NCI-H146 (cell line): ENCODE measurements at regions not wholly inside any gene's neighbourhood (a gene's known extent, or its start where the extent isn't known, plus 50 kb on each side); places are given as distances from the start of the nearest gene placed in this dataset.
A peak's percentile ranks its signal among the peaks of the same experiment; 100 is the strongest.

Experiments used
- DNase-seq: peaks from one replicate; lab custom pipeline; 2025; lab: John Stamatoyannopoulos, UW

GRCh38 chrX:13147733-13148132, 103.3 kb upstream of the FAM9C start:
- DNase-seq, result no peak

- no peak for DNase-seq
Measured at GRCh38 chrX:13147147-13147546, 102.7 kb upstream of the FAM9C start.

GRCh38 chrX:13144927-13145655, 100.7 kb upstream of the FAM9C start:
- DNase-seq, result no peak

DNA sequence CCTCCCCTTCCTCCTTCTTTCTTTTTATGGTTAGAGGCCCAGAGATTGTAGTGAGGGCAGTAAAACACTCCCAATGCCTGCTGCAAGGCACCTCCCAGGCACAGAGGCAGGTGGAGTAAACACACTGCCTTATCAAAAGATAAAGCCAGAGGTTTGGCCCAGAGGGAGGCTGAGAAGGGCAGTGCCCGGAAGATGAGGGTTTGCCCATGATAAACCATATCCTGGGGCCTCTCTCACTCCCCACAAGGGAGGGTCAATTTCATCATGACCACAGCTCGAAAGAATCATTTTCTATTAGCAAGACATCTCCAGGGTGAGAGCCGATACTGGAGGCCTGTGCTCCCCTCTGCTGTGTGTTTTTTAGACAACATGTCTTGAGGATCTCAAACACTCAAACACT, 98.5 kb upstream of the FAM9C start:
- no peak for DNase-seq

GRCh38 chrX:13140007-13140406, 95.6 kb upstream of the FAM9C start:
- no peak for DNase-seq

DNA sequence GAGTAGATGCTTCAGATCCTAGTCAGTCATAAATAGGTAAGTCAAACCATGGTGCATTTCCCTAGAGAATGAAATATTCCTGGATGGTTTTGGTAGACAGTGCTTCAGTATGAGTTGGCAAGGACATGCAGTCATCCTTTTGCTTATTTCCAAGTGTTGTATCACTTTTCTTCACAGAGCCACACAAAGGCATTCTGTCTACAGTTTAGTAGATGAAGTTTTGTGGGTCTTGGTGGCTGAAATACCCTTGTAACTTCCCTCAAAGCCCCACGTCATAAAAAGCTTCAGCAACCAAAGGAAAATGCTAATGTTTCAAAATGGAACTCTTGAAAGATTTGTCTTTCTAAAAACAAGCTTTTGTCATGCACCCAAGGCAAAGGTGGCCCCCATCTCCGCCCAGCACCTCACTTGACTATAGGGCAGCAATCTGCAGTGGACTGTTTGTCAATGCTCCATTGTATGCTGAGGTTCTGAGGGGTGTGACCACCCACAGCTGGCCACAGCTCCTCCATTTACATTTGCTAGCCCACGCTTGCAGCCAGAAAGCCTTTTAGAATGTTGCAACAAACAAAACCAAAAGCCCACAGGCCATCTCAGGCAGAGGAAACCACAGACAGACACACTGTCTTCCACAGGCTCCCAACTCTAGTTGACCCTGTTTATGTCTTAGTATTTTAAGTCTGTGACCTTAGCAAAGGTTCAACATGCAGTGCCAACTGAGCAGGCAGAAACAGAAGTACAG, 87.1 kb upstream of the FAM9C start:
- DNase-seq, result no peak

GRCh38 chrX:13130816-13131215, 86.4 kb upstream of the FAM9C start:
- no peak for DNase-seq

DNA sequence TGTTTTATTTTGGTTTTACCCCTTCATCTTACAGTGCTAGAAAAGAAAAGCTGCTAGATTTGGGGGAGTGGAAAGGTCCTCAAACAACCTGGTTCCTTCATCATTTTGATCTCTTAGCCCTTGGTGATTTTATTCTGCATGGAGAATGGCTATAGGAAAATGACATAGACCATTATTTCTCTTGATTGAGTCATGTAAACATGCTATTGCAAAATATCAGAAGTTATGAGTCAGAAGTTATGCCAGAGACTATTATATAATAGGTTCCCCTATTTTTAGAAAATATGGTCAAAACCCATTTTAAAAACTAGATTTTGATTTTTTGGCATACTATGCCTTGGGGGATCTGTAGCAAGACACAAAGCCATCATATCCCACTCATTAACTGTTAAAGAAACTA, 83.7 kb upstream of the FAM9C start:
- no peak for DNase-seq

DNA sequence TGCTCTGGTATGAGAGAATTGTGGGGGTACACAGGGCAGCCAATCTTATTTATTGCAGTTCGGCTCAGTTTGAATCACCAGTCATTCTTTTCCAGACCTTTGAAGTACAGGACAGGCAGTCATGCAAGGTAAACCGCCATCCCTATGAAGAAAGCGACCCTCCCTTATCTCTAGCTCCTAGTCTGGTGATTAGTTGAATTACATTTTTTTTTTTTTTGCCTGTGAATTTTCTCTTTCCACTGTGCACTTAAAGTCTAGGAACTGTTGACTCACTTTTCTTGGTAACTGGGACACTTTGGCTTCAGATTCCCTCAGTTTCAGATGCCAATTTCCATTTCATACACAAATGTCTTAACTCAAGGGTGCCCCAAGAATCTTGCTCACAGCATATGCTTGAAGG, 82.4 kb upstream of the FAM9C start:
- peak; percentile 32 for DNase-seq

GRCh38 chrX:13125188-13125587, 80.8 kb upstream of the FAM9C start:
- DNase-seq, result no peak

DNA sequence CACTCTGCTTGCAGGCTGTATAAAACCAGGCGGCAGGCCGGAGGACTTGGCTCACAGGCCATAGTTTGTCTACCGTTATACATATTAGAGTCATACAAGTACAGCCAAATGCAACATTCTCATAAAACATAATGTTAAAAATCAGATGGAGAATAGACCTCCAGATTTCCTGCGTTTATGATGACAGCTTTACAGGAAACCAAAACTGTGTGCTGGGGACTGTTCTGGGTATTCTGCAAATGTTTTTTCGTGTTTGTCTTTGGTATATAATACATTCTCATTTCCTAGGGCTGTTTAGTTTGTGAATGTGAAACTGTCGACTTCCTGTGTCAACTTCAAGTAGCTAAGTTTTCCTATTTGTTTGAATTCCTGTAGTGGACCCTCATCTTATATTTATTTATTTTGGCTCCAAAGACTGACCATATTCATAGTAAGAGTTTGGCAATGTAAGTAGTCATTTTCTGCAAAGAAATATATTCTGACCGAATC, 79.5 kb upstream of the FAM9C start:
- DNase-seq, result no peak

DNA sequence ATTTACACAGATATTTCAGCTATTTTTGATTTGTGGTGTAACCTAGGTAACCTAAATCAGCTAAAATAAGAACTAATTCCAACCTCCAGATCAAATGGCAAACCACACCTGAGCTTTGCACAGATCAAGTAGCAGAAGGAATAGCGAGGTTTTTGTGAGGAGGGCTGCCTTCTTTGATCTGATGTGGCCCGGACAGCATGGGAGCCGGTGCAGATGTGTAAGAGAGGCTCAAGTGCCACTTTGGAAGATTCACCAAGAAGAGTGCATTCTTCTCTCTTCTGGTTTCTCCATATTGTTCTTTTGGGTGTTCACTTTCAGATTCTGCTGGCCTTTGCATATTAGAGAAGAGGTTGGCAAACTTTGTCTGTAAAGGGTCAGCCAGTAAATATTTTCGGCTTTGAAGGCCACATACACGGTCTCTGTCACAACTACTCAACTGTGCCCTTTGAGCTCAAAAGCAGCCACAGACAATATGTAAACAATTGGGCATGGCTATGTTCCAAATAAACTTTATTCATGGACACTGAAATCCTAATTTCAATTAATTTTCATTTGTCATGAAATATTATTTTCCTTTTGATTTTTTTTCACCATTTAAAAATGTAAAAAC, 78.9 kb upstream of the FAM9C start:
- DNase-seq, result no peak

- DNase-seq, result no peak
Measured at GRCh38 chrX:13121020-13121555, 76.7 kb upstream of the FAM9C start.

DNA sequence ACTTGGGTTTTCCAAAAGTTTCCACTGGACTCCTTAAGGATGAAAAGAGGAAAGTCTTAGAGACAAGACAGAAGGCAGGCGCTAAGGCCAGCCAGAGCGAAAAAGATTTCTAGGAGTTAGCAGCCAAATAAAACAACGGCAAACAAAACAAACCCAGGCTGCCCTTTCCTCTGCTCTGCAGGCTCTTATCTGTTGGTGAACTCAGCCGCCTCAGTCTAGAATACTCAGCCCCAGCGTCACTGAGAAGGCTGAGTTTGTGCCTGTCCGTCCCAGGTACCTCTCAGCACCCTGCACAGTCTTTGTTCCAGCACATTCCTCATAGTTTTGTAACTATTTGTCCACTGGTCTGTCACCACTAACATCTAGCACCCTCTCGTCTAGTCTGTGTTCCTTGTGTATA, 75.6 kb upstream of the FAM9C start:
- no peak for DNase-seq

DNA sequence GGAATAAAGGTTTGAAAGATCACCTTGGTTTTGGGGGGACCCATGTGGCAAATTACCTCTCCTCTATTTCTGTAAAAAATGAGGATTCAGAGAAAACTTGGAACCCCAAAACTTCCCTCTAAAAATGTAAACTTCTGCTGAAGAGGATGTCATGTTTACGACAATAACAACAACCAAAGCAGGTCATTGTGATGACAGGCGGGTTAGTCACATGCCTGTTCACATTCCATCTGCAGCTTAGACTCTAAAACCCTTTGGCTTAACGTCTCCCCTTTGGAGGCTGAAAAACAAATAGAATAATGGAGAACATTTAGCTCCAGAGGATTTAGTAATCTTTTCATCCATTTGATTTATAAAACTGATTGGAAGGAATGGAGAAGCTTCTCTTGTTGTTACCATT, 75.0 kb upstream of the FAM9C start:
- DNase-seq, result no peak

DNA sequence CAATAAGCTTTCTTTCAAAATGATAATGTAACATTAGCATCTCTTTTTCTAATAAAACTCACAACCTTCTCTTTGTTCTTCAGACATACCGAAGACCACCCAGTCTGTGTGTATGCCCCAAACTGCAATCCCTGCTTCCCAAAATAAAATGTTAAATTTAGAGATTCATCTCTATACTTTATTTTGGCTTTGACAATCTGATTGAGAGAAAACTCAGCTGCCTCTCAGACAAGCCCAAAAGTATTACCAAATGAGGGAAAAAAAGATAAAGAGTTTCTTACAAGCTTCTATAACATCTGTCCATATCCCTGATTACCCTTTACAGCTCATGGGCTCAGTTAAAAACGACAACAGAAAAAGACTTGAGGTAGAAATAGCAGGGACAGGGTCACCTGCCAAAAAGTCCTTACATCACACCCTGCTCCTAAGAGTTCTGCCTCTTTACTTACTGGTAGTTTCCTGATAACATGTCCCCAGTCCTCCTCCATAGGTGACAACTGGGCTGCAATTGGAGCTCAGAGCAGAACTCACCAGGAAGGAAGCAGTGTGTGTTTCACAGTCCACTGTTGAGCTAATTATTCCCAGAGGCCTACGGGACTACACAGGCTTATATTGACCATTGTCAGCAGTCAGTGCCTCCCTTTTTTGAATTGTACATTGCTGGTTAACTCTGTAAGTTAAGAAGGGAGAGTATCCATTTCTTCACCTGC, 70.9 kb upstream of the FAM9C start:
- no peak for DNase-seq

DNA sequence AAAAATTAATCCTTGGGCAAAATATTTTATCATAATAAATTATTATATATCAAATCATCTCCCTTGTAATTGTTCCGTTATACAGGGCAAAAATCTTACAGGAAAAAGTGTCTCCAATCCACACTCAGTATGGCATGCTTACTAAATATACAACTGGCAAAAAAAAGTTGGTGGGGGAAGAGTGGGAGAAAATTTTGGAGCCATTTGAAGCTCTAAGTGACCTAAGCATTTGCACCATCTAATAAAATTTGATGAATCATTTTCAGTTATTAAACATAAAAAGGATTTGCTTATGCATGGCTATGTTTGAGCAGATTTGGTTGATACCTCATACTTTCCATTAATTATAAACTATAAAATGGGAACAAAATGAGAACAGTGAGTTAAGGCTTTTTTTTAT, 68.1 kb upstream of the FAM9C start:
- DNase-seq, result no peak

DNA sequence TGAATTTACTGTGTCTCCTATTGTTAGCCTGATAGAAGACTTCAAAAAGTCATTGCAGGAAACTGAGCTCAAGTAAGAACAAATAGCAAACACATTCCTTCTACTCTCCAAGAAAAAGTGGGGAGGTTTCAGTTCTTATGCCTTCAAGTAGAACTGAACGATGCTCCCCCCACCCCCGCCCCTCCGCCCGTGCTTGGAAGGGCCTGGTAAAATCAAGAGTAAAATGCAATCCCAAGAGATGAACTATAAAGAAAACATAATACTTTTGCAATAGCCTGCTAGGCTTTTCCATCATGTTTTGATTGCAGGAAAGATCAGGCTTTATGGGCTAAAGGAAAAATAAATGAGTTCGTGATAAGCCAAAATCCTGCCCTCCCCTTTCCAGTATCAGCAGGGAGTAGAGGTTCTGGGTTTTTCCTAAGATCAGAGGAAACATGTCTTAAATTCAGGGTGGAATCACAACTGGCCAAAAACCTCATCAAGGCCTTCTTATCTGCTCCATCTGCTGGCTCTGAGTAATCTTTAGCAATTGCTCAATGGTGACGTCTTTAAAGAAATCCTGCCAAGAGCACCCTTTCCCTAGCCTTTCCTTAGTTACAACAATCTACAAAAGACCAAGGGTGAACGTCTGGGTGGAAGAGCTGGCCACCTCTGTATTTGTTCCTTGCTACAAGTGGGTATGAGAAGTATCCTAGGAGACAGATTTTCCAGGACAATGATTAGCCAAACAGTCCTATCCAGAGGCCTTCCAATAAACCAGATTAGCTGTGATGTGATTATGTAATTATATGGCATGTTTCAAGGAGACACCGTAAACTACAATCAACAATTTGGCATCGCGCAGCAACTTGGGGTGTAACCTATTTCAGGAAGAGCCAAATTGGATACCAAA, 66.3 kb upstream of the FAM9C start:
- DNase-seq, result peak; percentile 13

- no peak for DNase-seq
Measured at GRCh38 chrX:13109817-13110216, 65.4 kb upstream of the FAM9C start.

DNA sequence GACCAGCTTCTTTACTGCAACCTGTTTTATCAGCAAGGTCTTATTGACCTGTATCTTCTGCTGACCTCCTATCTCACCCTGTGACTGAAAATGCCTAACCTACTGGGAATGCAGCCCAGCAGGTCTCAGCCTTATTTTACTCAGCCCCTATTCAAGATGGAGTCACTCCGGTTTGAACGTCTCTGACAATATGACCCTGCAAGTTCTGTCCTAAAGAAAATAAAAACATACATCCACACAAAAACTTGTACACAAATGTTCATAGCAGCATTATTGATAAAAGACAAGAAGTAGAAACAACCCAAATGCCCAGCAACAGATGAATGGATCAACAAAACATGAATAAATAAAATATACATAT, 59.5 kb upstream of the FAM9C start:
- DNase-seq, result no peak

DNA sequence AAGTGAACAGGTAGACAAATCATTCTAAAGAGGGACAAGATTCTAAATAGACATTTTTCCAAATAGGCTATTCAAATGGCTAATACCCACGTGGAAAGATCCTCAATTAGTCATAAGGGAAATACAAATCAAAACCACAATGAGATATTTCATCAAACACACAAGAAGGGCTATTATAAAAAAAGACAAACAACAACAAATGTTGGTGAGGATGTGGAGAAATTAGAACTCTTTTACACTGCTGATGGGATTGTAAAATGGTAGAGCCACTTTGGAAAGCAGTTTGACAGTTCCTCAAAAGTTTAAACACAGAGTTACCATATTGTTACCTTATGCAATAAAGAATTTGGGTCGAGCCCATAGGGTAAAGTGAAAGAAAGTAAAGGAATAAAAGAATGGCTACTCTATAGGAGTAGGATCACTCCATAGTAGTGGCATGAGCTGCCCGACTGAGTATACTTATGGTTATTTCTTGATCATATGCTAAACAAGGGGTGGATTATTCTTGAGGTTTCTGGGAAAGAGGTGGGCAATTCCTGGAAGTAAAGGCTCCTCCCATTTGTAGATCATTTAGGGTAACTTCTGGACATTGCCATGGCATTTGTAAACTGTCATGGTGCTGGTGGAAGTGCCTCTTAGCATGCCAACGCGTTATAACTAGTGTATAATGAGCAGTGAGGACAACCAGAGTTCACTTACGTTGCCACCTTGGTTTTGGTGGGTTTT, 58.9 kb upstream of the FAM9C start:
- DNase-seq, result no peak
